ENCODE measurements at regions not wholly inside any gene's neighbourhood (a gene's known extent, or its start where the extent isn't known, plus 50 kb on each side); places are given as distances from the start of the nearest gene placed in this dataset.
"Not testable (repeated sequence)": the region's sequence is repeated elsewhere in the genome, so short reads cannot be mapped to it uniquely, and the experiment has no call there.

DNA sequence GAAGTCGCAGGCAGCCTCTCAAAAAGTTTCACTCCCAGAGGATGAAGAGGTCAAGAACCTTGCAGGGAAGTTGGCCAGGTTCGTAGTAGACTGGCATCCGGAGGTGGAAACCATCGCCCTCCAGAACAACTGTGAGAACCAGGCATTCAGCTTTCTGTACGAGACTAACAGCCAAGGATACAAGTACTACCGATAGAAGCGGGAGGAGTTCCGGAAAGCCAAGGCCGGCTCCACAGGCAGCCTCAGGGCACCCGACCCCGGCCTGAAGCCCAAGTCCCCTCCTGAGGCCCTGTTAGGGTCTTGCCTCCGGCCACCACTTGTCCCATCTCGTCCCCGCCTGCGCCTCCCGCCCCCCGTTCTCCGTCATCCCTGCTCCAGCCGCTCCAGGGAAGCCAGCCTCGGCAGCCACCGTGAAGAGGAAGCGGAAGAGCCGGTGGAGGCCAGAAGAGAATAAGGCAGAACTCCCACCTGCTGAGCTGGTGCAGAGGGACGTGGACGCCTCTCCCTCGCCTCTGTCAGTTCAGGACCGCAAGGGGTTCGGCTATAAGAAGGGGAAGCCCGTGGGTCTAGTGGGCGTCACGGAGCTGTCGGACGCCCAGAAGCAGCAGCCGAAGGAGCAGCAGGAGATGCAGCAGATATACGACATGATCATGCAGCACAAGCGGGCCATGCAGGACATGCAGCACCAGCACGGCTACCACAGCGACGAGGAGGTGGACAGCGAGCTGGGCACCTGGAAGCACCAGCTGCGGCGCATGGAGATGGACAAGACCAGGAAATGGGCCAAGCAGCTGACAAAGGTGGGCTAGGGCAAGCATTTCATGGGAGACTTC is 366.8 kb upstream of the ATXN7L3B start:
- DNase-seq: no peak

DNA sequence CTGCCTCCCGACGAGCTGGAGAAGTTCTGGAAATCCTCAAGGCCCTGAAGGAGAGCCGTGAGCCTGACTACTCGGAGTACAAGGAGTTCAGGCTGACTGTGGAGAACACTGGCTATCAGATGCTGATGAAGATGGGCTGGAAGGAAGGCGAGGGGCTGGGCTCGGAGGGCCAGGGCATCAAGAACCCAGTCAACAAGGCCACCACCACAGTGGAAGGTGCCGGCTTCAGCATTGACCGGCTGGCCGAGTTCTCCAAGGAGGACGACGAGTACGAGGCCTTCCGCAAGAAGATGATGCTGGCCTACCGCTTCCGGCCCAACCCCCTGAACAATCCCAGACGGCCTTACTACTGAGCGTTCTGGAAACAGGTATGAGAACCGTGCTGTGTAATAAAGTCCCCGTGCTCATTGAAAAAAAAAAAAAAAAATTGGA is 366.1 kb upstream of the ATXN7L3B start:
- no peak for DNase-seq

DNA sequence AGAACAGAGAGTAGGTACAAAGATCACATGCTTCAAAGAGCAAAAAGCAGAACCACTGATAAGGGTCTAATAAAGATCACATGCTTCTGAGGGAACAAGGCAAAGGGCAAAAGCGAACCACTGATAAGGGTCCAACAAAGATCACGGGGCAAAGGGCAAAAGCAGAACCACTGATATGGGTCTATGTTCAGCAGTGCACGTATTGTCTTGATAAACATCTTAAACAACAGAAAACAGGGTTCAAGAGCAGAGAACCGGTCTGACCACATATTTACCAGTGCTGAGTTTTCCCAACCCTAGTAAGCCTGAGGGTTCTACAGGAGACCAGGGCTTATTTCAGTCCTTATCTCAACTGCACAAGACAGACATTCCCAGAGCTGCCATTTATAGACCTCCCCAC is 362.7 kb upstream of the ATXN7L3B start:
- not testable (repeated sequence) for DNase-seq

DNA sequence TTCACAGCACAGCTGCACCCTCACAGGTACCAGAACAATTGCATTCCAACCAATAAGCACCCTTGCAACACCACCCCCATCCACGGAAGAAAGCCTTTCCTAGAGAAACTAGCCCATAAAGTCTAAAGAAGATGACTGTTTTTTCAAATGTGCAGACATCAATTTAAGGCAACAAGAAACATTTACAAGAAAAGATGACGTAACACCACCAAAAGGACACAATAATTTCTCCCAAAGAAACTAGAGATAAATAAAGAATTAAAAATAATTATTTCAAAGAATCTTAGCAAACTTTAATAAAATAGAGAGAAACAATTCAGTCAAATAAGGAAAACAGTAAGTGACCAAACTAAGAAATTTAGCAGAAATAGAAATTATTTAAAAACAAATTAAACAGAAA is 352.3 kb upstream of the ATXN7L3B start:
- DNase-seq: no peak

DNA sequence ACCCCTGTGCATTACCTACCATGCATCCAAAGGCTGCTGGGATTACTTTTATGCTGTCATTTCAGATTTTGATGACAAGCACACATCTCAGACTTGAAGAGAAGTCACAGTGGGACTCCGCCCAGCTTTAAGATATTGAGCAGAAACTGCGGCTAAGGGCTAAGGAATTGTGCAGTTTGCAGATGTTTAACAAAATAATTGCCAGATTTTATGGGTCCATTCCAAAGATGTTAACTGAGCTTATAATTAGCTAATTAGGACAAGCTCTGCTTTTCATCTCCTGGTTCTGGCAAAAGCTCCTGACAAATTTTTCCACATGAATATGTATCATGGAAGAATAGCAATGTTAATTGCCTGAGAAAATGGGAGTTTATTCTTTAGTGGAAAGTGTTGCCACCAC is 344.4 kb upstream of the ATXN7L3B start:
- DNase-seq: no peak

DNA sequence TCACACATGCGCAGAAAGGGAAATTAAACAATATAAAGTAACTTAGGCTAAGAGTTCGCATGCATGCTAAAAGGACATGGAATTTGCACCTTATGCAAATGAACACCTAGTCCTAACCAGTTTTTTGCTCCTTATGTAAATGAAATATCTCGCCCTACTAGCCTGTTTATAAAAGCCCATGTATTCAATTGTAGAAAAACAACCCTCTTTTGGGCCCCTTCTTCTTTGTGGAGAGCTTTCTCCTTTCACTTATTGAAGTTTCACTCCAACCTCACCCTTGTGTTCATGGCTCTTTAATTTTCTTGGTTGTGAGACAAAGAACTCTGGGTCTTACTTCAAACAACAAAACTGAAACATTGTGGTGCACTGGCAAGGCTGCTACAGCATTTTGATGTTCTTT is 333.4 kb upstream of the ATXN7L3B start:
- no peak for DNase-seq

DNA sequence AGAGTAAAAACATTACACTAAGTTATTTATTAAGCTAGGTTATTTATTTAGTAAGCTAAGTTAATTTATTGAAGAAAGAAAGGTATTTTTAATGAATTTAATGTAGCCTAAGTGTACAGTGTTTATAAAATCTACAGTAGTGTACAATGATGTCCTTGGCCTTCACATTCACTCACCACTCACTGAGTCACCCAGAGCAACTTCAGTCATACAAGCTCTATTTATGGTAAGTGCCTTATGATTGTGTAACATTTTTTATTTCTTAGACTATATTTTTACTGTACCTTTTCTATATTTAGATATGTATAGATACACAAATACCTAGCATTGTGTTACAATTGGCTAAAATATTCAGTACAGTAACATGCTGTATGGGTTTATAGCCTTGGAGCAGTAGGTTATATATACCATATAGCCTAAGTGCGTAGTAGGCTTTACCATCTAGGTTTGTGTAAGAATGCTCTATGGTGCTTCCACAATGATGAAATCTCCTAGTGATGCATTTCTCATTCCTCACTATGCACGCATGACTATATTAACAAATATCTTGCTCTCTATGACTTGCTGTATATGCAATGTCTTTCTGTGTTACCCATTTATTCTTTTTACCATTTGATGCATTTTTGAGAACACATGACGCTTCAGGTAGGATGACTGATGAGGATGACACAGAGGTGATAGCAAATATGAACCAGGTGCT is 309.6 kb upstream of the ATXN7L3B start:
- no peak for DNase-seq

DNA sequence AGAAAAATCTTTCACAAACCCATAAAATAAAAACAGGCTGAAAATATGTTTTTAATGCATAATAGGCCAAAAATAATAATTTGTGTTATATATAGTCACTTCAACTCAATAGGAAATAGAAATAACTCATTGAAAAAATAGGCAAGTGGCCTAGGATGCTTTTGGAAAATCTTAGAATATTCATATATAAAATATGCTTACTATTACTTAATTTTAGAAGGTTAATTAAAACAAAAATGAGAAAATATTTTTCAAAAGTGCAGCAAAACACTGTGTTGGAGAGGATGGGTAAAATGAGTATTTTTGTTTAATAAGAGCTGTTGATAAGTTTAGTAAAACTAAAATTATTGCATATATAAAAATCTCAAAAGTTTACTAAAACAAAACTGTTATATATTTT is 308.0 kb upstream of the ATXN7L3B start:
- no peak for DNase-seq

DNA sequence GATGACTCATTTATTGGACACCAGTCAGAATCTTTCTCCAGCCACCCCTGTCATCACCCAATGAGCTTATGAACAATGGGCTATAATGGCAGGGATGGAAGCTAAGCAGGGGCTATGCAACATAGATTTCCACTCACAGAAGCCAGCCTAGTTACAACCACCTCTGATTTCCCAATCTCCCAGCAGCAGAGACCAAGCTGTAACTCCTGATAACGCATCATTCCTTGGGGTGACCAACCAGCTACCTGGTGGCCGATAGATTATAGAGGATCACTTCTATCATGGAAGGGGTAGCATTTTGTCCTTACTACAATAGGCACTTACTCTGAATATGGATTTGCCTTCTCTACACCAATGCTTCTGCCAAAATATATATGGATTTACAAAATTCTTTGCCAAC is 302.3 kb upstream of the ATXN7L3B start:
- no peak for DNase-seq

DNA sequence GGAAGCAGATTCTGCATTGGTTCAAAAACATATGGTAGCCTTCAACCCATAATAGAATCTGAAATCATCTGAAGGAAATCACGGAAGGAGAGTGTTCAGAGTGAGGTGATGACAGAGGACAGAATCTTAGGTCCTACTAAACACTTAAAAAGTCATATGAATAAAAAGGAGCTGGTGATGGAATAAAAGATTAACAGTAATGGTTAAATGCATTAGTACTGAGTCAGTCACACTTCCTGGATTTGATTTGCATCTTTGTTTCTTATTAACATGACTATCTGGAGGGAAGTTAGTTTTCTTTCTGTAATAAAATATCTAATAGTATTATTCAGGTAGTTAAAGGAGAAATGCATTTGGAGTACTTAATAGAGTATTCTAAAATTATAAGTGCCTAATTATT is 296.3 kb upstream of the ATXN7L3B start:
- no peak for DNase-seq

DNA sequence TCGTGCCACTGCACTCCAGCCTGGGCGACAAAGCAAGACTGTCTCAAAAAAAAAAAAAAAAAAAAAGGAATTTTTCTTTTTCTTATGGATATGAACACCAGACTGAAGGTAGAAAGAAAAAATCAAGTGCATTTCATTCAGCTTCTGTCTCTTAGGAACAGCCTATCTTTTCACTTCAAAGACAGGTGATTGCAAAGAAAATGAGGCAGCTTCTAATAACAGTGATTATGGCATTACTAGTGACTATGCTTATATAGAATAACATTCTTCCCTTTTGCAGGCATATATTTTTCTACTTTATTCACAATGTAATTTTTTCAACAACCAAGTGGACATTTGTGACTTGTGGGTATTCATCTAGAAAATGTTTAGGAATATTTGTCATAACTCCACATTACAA is 295.5 kb upstream of the ATXN7L3B start:
- DNase-seq: no peak

DNA sequence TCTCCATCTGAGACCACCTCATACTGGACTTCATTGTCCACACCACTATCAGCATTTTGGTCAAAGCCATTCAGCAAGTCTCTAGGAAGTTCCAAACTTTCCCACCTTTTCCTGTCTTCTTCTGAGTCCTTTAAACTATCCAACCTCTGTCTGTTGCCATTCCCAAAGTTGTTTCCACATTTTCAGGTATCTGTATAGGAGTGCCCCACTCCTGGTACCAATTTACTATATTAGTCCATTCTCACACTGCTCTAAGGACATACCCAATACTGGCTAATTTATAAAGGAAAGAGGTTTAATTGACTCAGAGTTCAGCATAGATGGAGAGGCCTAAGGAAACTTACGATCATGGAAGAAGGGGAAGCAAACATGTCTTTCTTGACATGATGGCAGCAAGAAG is 292.2 kb upstream of the ATXN7L3B start:
- no peak for DNase-seq

DNA sequence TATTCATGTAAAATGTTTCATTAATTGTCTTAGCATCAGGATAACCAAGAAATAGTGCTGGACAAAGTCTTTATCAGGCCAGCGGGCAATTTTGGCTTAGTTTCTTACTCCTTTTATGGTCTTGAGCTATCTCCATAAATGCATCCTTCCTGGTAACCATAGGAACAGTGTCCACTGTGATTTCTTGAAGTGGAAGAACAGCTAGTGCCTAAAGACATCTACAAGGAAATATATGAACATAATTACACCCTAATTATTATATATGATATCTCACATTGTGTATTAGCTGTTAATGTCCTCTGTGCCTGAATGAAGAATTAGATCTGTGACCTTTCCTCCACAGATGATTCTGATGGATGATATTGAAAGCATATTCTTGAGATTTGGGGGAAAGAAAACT is 286.7 kb upstream of the ATXN7L3B start:
- DNase-seq: no peak

DNA sequence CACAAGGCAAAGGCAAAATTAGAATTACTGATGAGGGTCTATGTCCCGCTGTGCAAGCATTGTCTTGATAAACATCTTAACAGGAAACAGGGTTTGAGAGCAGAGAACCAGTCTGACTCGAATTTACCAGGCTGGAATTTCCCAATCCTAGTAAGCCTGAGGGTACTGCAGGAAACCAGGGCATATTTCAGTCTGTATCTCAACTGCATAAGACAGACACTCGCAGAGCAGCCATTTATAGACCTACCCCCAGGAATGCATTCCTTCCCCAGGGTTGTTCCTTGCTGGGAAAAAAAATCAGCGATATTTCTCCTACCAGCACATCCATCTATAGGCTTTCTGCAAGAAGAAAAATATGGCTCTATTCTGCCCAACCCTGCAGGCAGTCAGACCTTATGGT is 283.8 kb upstream of the ATXN7L3B start:
- not testable (repeated sequence) for DNase-seq

DNA sequence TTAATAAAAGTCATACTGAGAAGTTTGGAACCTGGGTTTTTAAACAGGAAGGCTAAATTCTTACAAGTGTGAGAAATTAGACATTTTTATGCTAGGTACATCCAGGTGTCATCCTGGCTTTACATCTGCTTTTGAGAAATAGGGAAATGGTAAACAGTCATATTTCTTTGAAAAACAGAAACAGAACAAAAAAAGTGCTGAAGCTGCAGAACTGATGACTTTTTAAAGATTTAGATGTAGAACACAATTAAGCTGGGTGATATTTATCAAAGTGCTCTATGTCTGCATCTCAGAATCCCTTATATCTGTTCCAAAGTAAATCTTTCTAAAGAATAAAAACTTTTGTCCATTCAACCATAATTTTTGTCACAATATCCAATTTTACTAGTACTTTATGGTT is 282.9 kb upstream of the ATXN7L3B start:
- DNase-seq: no peak

DNA sequence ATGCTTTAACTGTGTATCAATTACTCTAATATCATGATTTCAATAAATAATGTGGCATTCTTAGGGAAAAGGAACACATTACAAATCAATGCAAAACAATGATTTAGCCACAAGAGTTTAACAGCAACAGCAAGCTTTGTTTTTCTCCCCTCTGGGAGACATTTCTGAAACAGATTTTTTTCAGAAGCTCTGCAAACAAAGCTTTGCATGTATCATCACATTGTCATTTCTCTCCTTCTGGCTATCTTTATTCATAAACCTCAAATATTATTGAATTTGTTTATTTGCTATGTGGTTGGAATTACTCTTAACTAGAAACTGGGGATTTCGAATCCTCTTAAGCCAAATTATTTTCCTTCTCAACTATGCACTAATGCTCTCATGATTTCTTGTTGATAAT is 278.4 kb upstream of the ATXN7L3B start:
- DNase-seq: no peak

DNA sequence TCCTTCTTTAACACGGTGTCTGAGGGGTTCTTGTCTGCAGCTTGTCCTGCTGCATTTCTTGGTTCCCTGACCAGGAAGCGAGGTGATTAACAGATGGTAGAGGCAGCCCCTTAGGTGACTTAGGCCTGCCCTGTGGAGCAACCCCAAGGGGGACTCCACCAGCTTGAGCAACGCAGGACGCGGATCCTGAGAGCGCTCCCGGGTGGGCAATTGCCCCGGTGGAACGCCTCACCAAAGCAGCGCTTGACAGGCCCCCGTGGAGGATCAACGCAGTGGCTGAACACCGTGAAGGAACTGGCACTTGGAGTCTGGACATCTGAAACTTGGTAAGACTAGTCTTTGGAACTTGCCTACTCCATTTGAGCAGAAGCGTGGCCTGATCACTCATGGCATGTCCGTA is 272.9 kb upstream of the ATXN7L3B start:
- no peak for DNase-seq

DNA sequence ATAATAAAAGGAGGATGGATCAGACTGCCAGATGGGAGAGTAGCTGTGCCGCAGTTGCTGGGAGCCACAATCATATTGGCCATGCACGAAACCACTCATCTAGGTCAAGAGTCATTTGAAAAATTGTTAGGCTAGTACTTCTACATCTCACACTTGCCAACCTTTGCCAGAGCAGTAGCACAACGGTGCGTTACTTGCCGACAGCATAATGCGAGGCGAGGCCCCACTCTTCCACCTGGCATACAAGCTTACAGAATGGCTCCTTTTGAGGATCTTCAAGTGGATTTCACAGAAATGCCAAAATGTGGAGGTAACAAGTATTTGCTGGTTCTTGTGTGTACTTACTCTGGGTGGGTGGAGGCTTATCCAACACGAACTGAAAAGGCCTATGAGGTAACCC is 268.3 kb upstream of the ATXN7L3B start:
- not testable (repeated sequence) for DNase-seq

DNA sequence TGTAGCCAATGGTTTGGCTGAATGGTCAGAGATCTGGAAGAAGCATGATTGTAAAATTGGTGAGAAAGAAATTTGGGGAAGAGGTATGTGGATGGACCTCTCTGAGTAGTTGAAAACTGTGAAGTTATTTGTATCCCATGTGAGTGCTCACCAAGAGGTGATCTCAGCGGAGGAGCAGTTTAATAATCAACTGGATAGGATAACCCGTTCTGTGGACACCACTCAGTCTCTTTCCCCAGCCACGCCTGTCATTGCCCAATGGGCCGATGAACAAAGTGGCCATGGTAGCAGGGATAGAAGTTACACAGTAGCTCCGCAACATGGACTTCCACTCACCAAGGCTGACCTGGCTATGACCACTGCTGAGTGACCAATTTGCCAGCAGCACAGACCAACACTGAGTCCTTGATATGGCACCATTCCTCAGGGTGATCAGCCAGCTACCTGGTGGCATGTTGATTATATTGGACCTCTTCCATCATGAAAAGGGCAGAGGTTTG is 257.4 kb upstream of the ATXN7L3B start:
- no peak for DNase-seq

DNA sequence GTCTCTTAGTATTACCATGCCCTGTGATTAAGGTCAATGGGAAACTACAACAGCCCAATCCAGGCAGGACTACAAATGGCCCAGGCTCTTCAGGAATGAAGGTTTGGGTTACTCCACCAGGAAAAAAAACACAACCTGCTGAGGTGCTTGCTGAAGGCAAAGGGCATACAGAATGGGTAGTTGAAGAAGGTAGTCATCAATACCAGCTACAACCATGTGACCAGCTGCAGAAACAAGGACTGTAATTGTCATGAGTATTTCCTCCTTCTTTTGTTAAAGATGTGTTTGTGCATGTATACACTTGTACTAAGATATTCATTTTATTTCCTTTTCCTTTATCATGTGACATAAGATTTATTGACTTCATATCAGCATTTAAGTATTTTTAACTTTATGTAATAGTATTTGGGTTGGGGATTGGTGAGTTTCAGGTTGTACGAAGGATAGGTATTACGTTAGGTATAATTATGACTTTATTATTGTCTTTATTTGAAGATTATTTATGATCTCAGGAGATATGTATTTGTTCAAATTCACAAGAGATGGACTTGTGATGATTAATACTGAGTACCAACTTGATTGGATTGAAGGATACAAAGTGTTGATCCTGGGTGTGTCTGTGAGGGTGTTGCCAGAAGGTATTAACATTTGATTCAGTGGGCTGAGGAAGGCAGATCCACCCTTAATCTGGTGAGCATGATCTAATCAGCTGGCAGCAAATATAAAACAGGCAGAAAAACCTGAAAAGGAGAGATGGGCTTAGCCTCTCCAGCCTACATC is 256.0 kb upstream of the ATXN7L3B start:
- DNase-seq: not testable (repeated sequence)

DNA sequence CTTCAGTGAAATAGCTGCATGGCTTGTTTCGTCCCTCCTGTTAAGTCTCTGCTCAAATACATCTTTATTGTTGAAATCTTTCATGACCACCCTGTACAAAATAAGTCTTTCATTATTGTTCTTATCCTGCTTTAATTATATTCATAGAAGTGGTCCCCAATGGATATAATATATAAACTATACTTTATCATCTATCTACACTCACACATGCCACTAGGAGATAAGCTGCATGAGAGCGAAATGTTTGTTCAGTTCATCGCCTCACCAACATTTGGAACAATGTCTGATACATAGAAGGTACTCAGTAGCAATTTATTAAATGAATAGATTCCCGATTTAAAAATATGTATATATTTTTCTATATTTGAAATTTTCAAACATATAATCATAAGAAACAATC is 254.0 kb upstream of the ATXN7L3B start:
- no peak for DNase-seq

DNA sequence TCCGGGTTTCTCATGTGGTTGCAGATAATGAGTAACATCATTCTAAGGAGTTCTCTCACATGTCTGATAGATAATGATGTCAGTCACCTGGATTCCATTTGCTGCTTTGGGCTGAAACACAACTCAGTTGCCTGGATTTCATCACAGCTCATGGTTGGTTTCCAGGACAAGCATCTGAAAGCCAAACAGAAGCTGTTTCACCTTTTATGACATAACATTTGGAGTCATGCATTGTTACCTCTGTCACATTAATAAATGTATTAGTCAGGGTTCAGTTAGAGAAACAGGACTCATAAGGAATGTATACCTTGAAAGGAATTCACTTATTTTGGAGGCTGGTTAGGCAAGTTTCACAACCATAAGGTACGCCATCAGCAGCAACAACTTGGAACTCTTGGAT is 251.9 kb upstream of the ATXN7L3B start:
- DNase-seq: no peak

DNA sequence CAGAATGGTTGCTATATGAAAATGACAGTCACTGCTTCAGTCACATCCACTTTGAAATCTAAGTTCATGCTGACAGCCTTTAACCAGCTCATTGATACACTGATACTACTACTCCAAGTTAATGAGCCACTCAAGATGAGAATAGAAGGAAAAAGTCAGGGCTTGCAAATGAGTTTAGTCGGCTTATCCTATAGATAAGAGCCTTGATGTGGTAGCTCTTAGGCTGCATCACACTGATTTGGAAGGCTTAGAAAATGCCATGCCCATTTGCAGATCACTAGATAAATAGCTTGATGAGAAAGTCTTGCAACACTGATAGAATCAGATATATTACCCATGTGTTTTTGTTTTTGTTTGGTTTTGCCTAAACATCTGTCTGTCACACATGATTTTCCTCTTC is 251.4 kb upstream of the ATXN7L3B start:
- DNase-seq: no peak

All from suppressor macrophage treated with lipopolysaccharide for 1 hour (primary cell).